CD4-positive, alpha-beta T cell (primary cell): ENCODE measurements at regions not wholly inside any gene's neighbourhood (a gene's known extent, or its start where the extent isn't known, plus 50 kb on each side); places are given as distances from the start of the nearest gene placed in this dataset.

Experiments used
- ATAC-seq: fragments of 200-7000 bp; cut with Tn5 transposase; one replicate; pipeline ENCODE4 v1.10.0; 2022; ENCODE audit warnings: mild to moderate bottlenecking; ENCODE audit not compliant: poor library complexity
- CTCF ChIA-PET: fragments of 350-600 bp; sonication (Branson Sonifier 250); formaldehyde crosslinking; loops from one replicate; lab custom pipeline; 2021; ENCODE audit warnings: antibody characterized with exemption, inconsistent platforms; lab: Charles Lee
- POLR2A ChIA-PET: fragments of 350-600 bp; sonication (Branson Sonifier 250); formaldehyde crosslinking; loops from one replicate; lab custom pipeline; 2021; ENCODE audit warnings: antibody characterized with exemption, inconsistent platforms; lab: Charles Lee
- DNase-seq, 14 experiments: peaks; one replicate each; pipeline ENCODE4 v3.0.0-alpha.2; 2013 to 2020; ENCODE audit warnings: mixed read lengths in 2 of 14
- H3K27ac ChIP-seq, 2 donors: one replicate each; pipeline versions ENCODE4 v1.5.1 to v1.7.0; 2013; ENCODE audit warnings: low read length in 2 of 2, low read depth in 1 of 2, mild to moderate bottlenecking in 1 of 2
- H3K27me3 ChIP-seq, 2 experiments: 1 replicate in 1 of 2; 2 replicates in 1 of 2; pipeline versions ENCODE4 v1.6.1 to v1.7.0; 2013; ENCODE audit warnings: low read length in 2 of 2, control low read depth in 1 of 2, mild to moderate bottlenecking in 1 of 2, moderate library complexity in 1 of 2; ENCODE audit not compliant: insufficient read depth in 2 of 2, control insufficient read depth in 1 of 2
- H3K36me3 ChIP-seq: one replicate; pipeline ENCODE4 v1.6.1; 2013; ENCODE audit warnings: low read length, control low read depth; ENCODE audit not compliant: insufficient read depth
- H3K4me1 ChIP-seq: one replicate; pipeline ENCODE4 v1.6.1; 2013; ENCODE audit warnings: low read length, control low read depth; ENCODE audit not compliant: insufficient read depth
- H3K4me3 ChIP-seq: one replicate; pipeline ENCODE4 v1.5.1; 2013; ENCODE audit warnings: mild to moderate bottlenecking, low read length, moderate library complexity
- H3K9me3 ChIP-seq, 2 experiments: 1 replicate in 1 of 2; 2 replicates in 1 of 2; pipeline versions ENCODE4 v1.6.1 to v1.7.0; 2013; ENCODE audit warnings: low read length in 2 of 2, mild to moderate bottlenecking in 2 of 2, control low read depth in 1 of 2, moderate library complexity in 1 of 2; ENCODE audit not compliant: control insufficient read depth in 1 of 2, insufficient read depth in 1 of 2
- H3K27ac Mint-ChIP-seq: one replicate; pipeline ENCODE4 v1.8.0; 2020; ENCODE audit warnings: mixed read lengths
- H3K27me3 Mint-ChIP-seq: one replicate; pipeline ENCODE4 v1.8.0; 2021; ENCODE audit warnings: mixed read lengths
- H3K36me3 Mint-ChIP-seq: one replicate; pipeline ENCODE4 v1.8.0; 2021; ENCODE audit warnings: low read depth, mixed read lengths
- H3K4me1 Mint-ChIP-seq: one replicate; pipeline ENCODE4 v1.8.0; 2021; ENCODE audit warnings: low read depth, mixed read lengths
- H3K4me3 Mint-ChIP-seq: one replicate; pipeline ENCODE4 v1.8.0; 2020; ENCODE audit warnings: mild to moderate bottlenecking, mixed read lengths
- H3K9me3 Mint-ChIP-seq: one replicate; pipeline ENCODE4 v1.8.0; 2020; ENCODE audit warnings: mixed read lengths
- intact Hi-C, 2 experiments: fragments of 100-400 bp; cut with DNase I in 1 of 2; cut with micrococcal nuclease in 1 of 2; formaldehyde crosslinking; loops; one replicate each; pipeline versions ENCODE4 v1.15.1 to v1.9.0; 2023 to 2025; cut with DNase I, micrococcal nuclease
- TF ChIP-seq, protein P1 (sequence below): fragments of 200-600 bp; IDR thresholded peaks from one replicate; pipeline ENCODE4 v1.8.0; 2022; ENCODE audit warnings: antibody characterized with exemption, mild to moderate bottlenecking

DNA sequence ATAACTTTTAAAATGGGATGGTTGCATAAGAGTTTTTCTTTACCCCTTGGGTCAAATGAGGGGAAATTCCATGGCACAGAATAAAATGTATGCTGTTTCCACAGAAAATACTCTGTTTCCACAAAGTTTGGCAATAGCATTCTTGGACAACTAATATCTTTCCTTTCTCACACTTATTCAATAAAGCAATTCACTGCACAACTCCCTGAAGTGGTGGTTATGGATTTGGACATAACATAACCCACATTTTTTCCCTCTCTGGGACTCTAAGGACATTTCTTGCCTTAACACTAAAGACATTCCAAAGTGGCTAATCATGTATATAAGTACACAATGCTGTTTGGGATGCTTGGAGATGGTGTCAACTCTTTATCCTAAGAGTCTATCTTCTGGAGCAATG is 51.7 kb upstream of the GPM6B start:
- Mint-ChIP-seq H3K4me3 (no peak overlapping the region), H3K27me3 (peaks cover 11% of the 10 kb centered on the region), H3K4me1 (no peaks in the 10 kb centered on the region), H3K27ac (no peak overlapping the region), H3K36me3 (no peaks in the 10 kb centered on the region), H3K9me3 (no peaks in the 10 kb centered on the region)
- Histone ChIP-seq H3K4me3 (no peak overlapping the region), H3K36me3 (no peaks in the 10 kb centered on the region), H3K27ac (no peak overlapping the region), H3K27me3 (peaks cover 0 to 6% of the 10 kb centered on the region in 2 experiments), H3K4me1 (no peaks in the 10 kb centered on the region), H3K9me3 (no peaks in the 10 kb centered on the region)
- ChIA-PET POLR2A (no interaction called here), CTCF (no interaction called here)
- intact Hi-C loops = no loop called here
- DNase-seq (no peak), ATAC-seq (no peak)
- TF ChIP-seq, protein P1, sequence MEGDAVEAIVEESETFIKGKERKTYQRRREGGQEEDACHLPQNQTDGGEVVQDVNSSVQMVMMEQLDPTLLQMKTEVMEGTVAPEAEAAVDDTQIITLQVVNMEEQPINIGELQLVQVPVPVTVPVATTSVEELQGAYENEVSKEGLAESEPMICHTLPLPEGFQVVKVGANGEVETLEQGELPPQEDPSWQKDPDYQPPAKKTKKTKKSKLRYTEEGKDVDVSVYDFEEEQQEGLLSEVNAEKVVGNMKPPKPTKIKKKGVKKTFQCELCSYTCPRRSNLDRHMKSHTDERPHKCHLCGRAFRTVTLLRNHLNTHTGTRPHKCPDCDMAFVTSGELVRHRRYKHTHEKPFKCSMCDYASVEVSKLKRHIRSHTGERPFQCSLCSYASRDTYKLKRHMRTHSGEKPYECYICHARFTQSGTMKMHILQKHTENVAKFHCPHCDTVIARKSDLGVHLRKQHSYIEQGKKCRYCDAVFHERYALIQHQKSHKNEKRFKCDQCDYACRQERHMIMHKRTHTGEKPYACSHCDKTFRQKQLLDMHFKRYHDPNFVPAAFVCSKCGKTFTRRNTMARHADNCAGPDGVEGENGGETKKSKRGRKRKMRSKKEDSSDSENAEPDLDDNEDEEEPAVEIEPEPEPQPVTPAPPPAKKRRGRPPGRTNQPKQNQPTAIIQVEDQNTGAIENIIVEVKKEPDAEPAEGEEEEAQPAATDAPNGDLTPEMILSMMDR = no peak
